Cardiac septum (tissue), 1 donor: ENCODE measurements at regions not wholly inside any gene's neighbourhood (a gene's known extent, or its start where the extent isn't known, plus 50 kb on each side); places are given as distances from the start of the nearest gene placed in this dataset.
"Not testable (repeated sequence)": the region's sequence is repeated elsewhere in the genome, so short reads cannot be mapped to it uniquely, and the experiment has no call there.

Experiments
- DNase-seq: peaks from one replicate; pipeline ENCODE4 v3.0.0-alpha.2; 2020; ENCODE audit warnings: low spot score
- intact Hi-C: fragments of 100-400 bp; cut with DNase I; formaldehyde crosslinking; loops from one replicate; pipeline ENCODE4 v1.14.0; 2022
- donor health status: DM: no; HTN: no; CAD: no.

GRCh38 chr10:78464118-78464855 lies 430.6 kb downstream of the RPS24 start:
- no peak for DNase-seq
- intact Hi-C loops: no loop called here

GRCh38 chr10:78464856-78465267 lies 431.2 kb downstream of the RPS24 start:
- intact Hi-C loops: no loop called here
- peak; percentile 73 for DNase-seq

GRCh38 chr10:78465431-78465830 lies 431.8 kb downstream of the RPS24 start:
- no peak for DNase-seq
- intact Hi-C loops: no loop called here

- no peak for DNase-seq
- intact Hi-C loops: no loop called here
Measured at GRCh38 chr10:78467496-78468106, 433.9 kb downstream of the RPS24 start.

GRCh38 chr10:78468731-78469130 lies 435.1 kb downstream of the RPS24 start:
- intact Hi-C loops: not testable (repeated sequence)

GRCh38 chr10:78470267-78471103 lies 436.8 kb downstream of the RPS24 start:
- intact Hi-C loops: no loop called here
- no peak for DNase-seq

More at GRCh38 chr10:78468731-78469130, 435.1 kb downstream of the RPS24 start:
- not testable (repeated sequence) for DNase-seq

- no peak for DNase-seq
- intact Hi-C loops: no loop called here
Measured at GRCh38 chr10:78471326-78471722, 437.7 kb downstream of the RPS24 start.

GRCh38 chr10:78471723-78472550 lies 438.3 kb downstream of the RPS24 start:
- DNase-seq: no peak
- intact Hi-C loops: no loop called here

- intact Hi-C loops: no loop called here
- no peak for DNase-seq
Measured at GRCh38 chr10:78472551-78472890, 438.9 kb downstream of the RPS24 start.

- no peak for DNase-seq
- intact Hi-C loops: no loop called here
Measured at GRCh38 chr10:78473006-78473405, 439.3 kb downstream of the RPS24 start.

GRCh38 chr10:78474743-78475142 lies 441.1 kb downstream of the RPS24 start:
- intact Hi-C loops: no loop called here
- DNase-seq: no peak

- intact Hi-C loops: no loop called here
- no peak for DNase-seq
Measured at GRCh38 chr10:78475437-78475836, 441.8 kb downstream of the RPS24 start.

- DNase-seq: no peak
- intact Hi-C loops: no loop called here
Measured at GRCh38 chr10:78476156-78476555, 442.5 kb downstream of the RPS24 start.

GRCh38 chr10:78476844-78477243 lies 443.2 kb downstream of the RPS24 start:
- intact Hi-C loops: no loop called here
- no peak for DNase-seq

GRCh38 chr10:78478919-78479318 lies 445.3 kb downstream of the RPS24 start:
- no peak for DNase-seq
- intact Hi-C loops: no loop called here

- intact Hi-C loops: no loop called here
- no peak for DNase-seq
Measured at GRCh38 chr10:78479467-78479866, 445.8 kb downstream of the RPS24 start.

GRCh38 chr10:78481842-78482241 lies 448.2 kb downstream of the RPS24 start:
- no peak for DNase-seq
- intact Hi-C loops: no loop called here

GRCh38 chr10:78483641-78484040 lies 450.0 kb downstream of the RPS24 start:
- intact Hi-C loops: no loop called here
- DNase-seq: no peak

GRCh38 chr10:78489034-78489433 lies 455.4 kb downstream of the RPS24 start:
- intact Hi-C loops: no loop called here
- DNase-seq: no peak

GRCh38 chr10:78491812-78492211 lies 458.1 kb downstream of the RPS24 start:
- intact Hi-C loops: no loop called here

More at GRCh38 chr10:78491812-78492211, 458.1 kb downstream of the RPS24 start:
- no peak for DNase-seq
